ENCODE measurements at regions not wholly inside any gene's neighbourhood (a gene's known extent, or its start where the extent isn't known, plus 50 kb on each side); places are given as distances from the start of the nearest gene placed in this dataset.

- Histone ChIP-seq H4K20me1 (ENCODE audit: low read length) (no peaks in the 10 kb centered on the region), H3K9me2 (replicated peaks; ENCODE audit: low read length) (no peaks in the 10 kb centered on the region), H2AFZ (ENCODE audit: low read length) (no peak overlapping the region), H3K4me1 (ENCODE audit: insufficient read depth, low read length) (peaks cover 18% of the 10 kb centered on the region), H3K4me3 (ENCODE audit: low read length) (no peak overlapping the region), H3K27me3 (ENCODE audit: low read length) (no peaks in the 10 kb centered on the region), H3K79me2 (ENCODE audit: low read length) (no peaks in the 10 kb centered on the region), H3F3A (ENCODE audit: low read length, unreplicated experiment) (no peaks in the 10 kb centered on the region), H3K4me2 (ENCODE audit: low read length) (no peak overlapping the region), H3K36me3 (ENCODE audit: low read depth, low read length) (no peaks in the 10 kb centered on the region), H3K27ac (ENCODE audit: low read length) (no peak overlapping the region), H3K9me3 (ENCODE audit: low read length) (no peaks in the 10 kb centered on the region), H3K9ac (ENCODE audit: low read length) (no peak overlapping the region)
- no peak for TF ChIP-seq EZH2 (IDR thresholded peaks at IDR 0.05; ENCODE audit: low read length, unreplicated experiment)
- no peak for TF ChIP-seq EZH2phosphoT487 (IDR thresholded peaks at IDR 0.05; ENCODE audit: borderline replicate concordance, low read length)
- TF ChIP-seq CTCF (conservative IDR thresholded peaks at IDR 0.05; ENCODE audit: low read depth, low read length): no peak
- ATAC-seq (no peak), DNase-seq (no peak)
- ChIA-PET CTCF (no interaction called here), POLR2A (ENCODE audit: unreplicated experiment) (no interaction called here)
- intact Hi-C loops (cut with micrococcal nuclease): no loop called here
- BruUV-seq (replicated peaks): no TSS peak
These were observed 122.9 kb downstream of the METRNL start for GRCh38 chr17:83202002-83203000.

GRCh38 chr17:83203073-83203471 is 123.7 kb downstream of the METRNL start:
- no peak overlapping the region for H3K27ac ChIP-seq (ENCODE audit: low read length)
- no peaks in the 10 kb centered on the region for H3K79me2 ChIP-seq (ENCODE audit: low read length)
- intact Hi-C loops (cut with micrococcal nuclease): no loop called here
- no peaks in the 10 kb centered on the region for H4K20me1 ChIP-seq (ENCODE audit: low read length)
- no peak overlapping the region for H2AFZ ChIP-seq (ENCODE audit: low read length)
- no peak for DNase-seq
- no peaks in the 10 kb centered on the region for H3K36me3 ChIP-seq (ENCODE audit: low read depth, low read length)
- no peaks in the 10 kb centered on the region for H3K9me2 ChIP-seq (replicated peaks; ENCODE audit: low read length)
- H3K27me3 ChIP-seq (ENCODE audit: low read length): no peaks in the 10 kb centered on the region
- H3K9ac ChIP-seq (ENCODE audit: low read length): no peak overlapping the region
- TF ChIP-seq EZH2phosphoT487 (IDR thresholded peaks at IDR 0.05; ENCODE audit: borderline replicate concordance, low read length) (no peak), EZH2 (IDR thresholded peaks at IDR 0.05; ENCODE audit: low read length, unreplicated experiment) (no peak), CTCF (conservative IDR thresholded peaks at IDR 0.05; ENCODE audit: low read depth, low read length) (no peak)
- H3K4me1 ChIP-seq (ENCODE audit: insufficient read depth, low read length): peaks cover 18% of the 10 kb centered on the region
- CTCF ChIA-PET: no interaction called here
- BruUV-seq (replicated peaks): no TSS peak
- H3K4me2 ChIP-seq (ENCODE audit: low read length): no peak overlapping the region
- H3F3A ChIP-seq (ENCODE audit: low read length, unreplicated experiment): no peaks in the 10 kb centered on the region
- H3K9me3 ChIP-seq (ENCODE audit: low read length): no peaks in the 10 kb centered on the region
- H3K4me3 ChIP-seq (ENCODE audit: low read length): no peak overlapping the region
- no peak for ATAC-seq
- POLR2A ChIA-PET (ENCODE audit: unreplicated experiment): no interaction called here

Data from PC-3 (cell line).